ENCODE measurements at regions not wholly inside any gene's neighbourhood (a gene's known extent, or its start where the extent isn't known, plus 50 kb on each side); places are given as distances from the start of the nearest gene placed in this dataset.

DNA sequence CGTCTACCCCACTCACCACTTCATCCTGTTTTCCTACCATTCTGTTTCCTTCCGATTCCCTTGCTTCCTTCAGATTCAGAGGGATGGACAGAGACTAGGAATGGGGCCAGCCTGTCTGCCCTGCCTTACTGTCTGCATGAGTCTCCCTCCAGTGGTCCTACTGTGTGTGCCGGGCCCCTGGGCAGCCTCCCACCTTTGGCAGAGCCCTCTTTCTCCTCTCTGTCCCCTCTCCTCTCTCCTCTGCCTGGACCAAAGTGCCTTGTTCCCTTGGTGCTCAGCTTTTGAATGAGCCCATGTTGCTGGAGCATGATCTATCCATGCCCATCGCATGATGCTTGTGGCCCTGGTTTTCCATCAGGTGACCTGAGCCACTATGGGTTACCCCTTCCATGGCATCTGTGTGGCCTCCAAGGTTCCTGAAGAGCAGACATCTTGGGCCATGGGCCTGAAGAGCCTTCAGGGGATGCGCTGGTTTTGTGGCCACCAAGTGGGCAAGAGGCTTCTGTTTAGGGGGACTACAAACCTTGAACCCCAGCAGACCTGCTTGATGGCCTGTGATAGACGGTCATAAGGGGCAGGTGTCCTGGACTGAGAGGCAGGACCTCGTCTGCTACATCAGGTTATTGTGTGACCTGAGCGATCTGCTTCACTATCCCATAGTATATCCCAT, 54.2 kb upstream of the BCL11B start:
- no peaks in the 10 kb centered on the region for H3K4me1 ChIP-seq
- H2AFZ ChIP-seq (replicated peaks) = no peak overlapping the region
- Mint-ChIP-seq H3K27ac (no peak overlapping the region), H3K9me3 (no peaks in the 10 kb centered on the region), H3K36me3 (no peaks in the 10 kb centered on the region), H3K4me1 (peaks cover 3% of the 10 kb centered on the region), H3K27me3 (ENCODE audit: insufficient read depth, low read depth) (peaks cover 19% of the 10 kb centered on the region), H3K4me3 (no peak overlapping the region)
- H3K36me3 ChIP-seq = no peaks in the 10 kb centered on the region
- H3K9me3 ChIP-seq (ENCODE audit: low read depth) = no peaks in the 10 kb centered on the region
- TF ChIP-seq EZH2phosphoT487 (IDR thresholded peaks at IDR 0.05) = no peak
- TF ChIP-seq, protein P1, sequence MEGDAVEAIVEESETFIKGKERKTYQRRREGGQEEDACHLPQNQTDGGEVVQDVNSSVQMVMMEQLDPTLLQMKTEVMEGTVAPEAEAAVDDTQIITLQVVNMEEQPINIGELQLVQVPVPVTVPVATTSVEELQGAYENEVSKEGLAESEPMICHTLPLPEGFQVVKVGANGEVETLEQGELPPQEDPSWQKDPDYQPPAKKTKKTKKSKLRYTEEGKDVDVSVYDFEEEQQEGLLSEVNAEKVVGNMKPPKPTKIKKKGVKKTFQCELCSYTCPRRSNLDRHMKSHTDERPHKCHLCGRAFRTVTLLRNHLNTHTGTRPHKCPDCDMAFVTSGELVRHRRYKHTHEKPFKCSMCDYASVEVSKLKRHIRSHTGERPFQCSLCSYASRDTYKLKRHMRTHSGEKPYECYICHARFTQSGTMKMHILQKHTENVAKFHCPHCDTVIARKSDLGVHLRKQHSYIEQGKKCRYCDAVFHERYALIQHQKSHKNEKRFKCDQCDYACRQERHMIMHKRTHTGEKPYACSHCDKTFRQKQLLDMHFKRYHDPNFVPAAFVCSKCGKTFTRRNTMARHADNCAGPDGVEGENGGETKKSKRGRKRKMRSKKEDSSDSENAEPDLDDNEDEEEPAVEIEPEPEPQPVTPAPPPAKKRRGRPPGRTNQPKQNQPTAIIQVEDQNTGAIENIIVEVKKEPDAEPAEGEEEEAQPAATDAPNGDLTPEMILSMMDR (IDR thresholded peaks at IDR 0.05) = no peak
- no peak for TF ChIP-seq EZH2 (IDR thresholded peaks at IDR 0.05)
- H3K27ac ChIP-seq = no peak overlapping the region
- H3K79me2 ChIP-seq (ENCODE audit: low read depth) = no peaks in the 10 kb centered on the region
- no peak overlapping the region for H3K4me2 ChIP-seq
- no peaks in the 10 kb centered on the region for H3F3A ChIP-seq (ENCODE audit: low read depth)
- no peak overlapping the region for H3K9ac ChIP-seq
- no peak overlapping the region for H3K4me3 ChIP-seq
- no peak for DNase-seq (ENCODE audit: low spot score)
- H3K27me3 ChIP-seq = no peaks in the 10 kb centered on the region
- no peaks in the 10 kb centered on the region for H4K20me1 ChIP-seq (ENCODE audit: low read depth)

DNA sequence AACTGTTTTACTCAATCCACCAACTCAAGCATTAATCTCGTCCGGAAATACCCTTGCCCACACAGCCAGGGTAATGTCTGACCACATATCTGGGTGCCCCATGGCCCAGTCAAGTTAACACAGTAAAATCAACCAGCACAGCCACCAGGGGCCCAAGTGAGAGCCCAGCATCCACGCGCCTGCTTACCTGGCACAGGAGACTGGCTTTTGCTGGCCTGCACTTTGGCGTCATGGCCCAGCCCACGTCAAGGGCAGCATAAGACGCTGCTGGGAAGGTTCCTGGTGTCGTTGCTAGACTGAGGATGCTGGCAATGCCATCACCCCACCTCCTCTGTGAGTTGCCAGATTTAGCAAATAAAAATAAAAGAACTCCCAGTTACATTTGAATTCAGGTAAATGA, 53.6 kb upstream of the BCL11B start:
- Histone ChIP-seq H3K4me3 (no peak overlapping the region), H3K9me3 (ENCODE audit: low read depth) (no peaks in the 10 kb centered on the region), H3K36me3 (no peaks in the 10 kb centered on the region), H4K20me1 (ENCODE audit: low read depth) (no peaks in the 10 kb centered on the region), H3K4me1 (no peaks in the 10 kb centered on the region), H3K9ac (no peak overlapping the region), H3F3A (ENCODE audit: low read depth) (no peaks in the 10 kb centered on the region), H3K27ac (no peak overlapping the region), H3K79me2 (ENCODE audit: low read depth) (no peaks in the 10 kb centered on the region), H3K4me2 (no peak overlapping the region), H2AFZ (replicated peaks) (no peak overlapping the region), H3K27me3 (no peaks in the 10 kb centered on the region)
- peaks cover 3% of the 10 kb centered on the region for H3K4me1 Mint-ChIP-seq
- H3K27me3 Mint-ChIP-seq (ENCODE audit: insufficient read depth, low read depth) = peaks cover 19% of the 10 kb centered on the region
- no peaks in the 10 kb centered on the region for H3K9me3 Mint-ChIP-seq
- TF ChIP-seq EZH2phosphoT487 (IDR thresholded peaks at IDR 0.05) = no peak
- no peak for TF ChIP-seq EZH2 (IDR thresholded peaks at IDR 0.05)
- TF ChIP-seq, protein P1 (IDR thresholded peaks at IDR 0.05) = no peak
- no peaks in the 10 kb centered on the region for H3K36me3 Mint-ChIP-seq
- no peak overlapping the region for H3K27ac Mint-ChIP-seq
- DNase-seq (ENCODE audit: low spot score) = no peak
- H3K4me3 Mint-ChIP-seq = no peak overlapping the region

DNA sequence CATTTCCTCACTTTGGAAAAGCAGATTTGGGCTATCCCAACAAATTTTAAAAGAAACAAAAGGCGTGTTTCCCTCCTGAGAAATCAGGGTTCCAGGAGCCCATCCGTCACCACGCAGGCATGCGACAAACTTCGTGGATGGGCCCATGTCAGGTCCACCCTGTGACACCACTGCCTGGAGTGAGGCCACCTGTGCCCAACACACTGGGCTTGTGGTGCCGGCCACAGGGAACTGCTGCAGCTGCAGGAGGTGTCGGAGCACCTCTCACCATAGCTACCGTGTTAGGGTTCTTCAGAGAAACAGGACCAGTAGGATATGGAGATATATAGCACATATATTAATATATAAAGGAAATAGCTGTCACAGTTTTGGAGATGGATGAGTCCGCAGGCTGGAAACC, 53.0 kb upstream of the BCL11B start:
- no peaks in the 10 kb centered on the region for H3K36me3 Mint-ChIP-seq
- Histone ChIP-seq H4K20me1 (ENCODE audit: low read depth) (no peaks in the 10 kb centered on the region), H3K36me3 (no peaks in the 10 kb centered on the region), H3F3A (ENCODE audit: low read depth) (no peaks in the 10 kb centered on the region), H3K9ac (no peak overlapping the region), H3K4me3 (no peak overlapping the region), H3K4me2 (no peak overlapping the region), H3K4me1 (no peaks in the 10 kb centered on the region), H3K27me3 (no peaks in the 10 kb centered on the region), H3K27ac (no peak overlapping the region), H2AFZ (replicated peaks) (no peak overlapping the region), H3K79me2 (ENCODE audit: low read depth) (no peaks in the 10 kb centered on the region), H3K9me3 (ENCODE audit: low read depth) (no peaks in the 10 kb centered on the region)
- no peak overlapping the region for H3K4me3 Mint-ChIP-seq
- H3K27me3 Mint-ChIP-seq (ENCODE audit: insufficient read depth, low read depth) = peaks cover 18% of the 10 kb centered on the region
- no peaks in the 10 kb centered on the region for H3K9me3 Mint-ChIP-seq
- no peak for DNase-seq (ENCODE audit: low spot score)
- H3K27ac Mint-ChIP-seq = no peak overlapping the region
- peaks cover 3% of the 10 kb centered on the region for H3K4me1 Mint-ChIP-seq
- TF ChIP-seq, protein P1 (IDR thresholded peaks at IDR 0.05) = no peak
- no peak for TF ChIP-seq EZH2phosphoT487 (IDR thresholded peaks at IDR 0.05)
- TF ChIP-seq EZH2 (IDR thresholded peaks at IDR 0.05) = no peak

Data from neural progenitor cell (in vitro differentiated cells).